HG03280 (cell line): ENCODE measurements at regions not wholly inside any gene's neighbourhood (a gene's known extent, or its start where the extent isn't known, plus 50 kb on each side); places are given as distances from the start of the nearest gene placed in this dataset.

Experiments
- ATAC-seq: cut with Tn5 transposase; IDR thresholded peaks from one replicate; pipeline ENCODE4 v1.9.1; 2021; ENCODE audit warnings: mild to moderate bottlenecking, moderate library complexity; ENCODE audit not compliant: unreplicated experiment

GRCh38 chr4:125070861-125071260 is 243.9 kb upstream of the FAT4 start:
- ATAC-seq = no peak

- ATAC-seq = no peak
These were observed 252.4 kb upstream of the FAT4 start for GRCh38 chr4:125062115-125063050.

DNA sequence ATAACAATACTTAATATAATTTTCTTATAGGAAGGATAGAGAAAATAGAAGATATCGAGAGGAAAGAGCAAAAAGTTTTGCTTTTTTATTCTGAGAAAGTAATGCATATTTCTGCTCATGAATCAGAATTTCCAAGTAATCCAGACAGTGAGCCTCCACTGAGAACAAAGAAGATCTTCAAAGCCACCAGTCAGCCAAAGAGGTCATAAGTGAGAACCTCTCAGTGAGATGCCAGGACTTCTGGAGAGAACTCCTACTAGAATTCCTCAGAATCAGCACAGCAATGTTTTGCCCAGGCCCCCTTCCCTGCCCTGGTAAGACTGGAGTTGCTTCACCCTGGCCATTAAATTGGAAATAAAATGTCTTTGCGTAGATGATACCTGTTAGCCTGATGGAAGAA is 254.4 kb upstream of the FAT4 start:
- no peak for ATAC-seq

- no peak for ATAC-seq
These were observed 265.0 kb upstream of the FAT4 start for GRCh38 chr4:125049711-125050110.

- ATAC-seq = no peak
These were observed 269.4 kb upstream of the FAT4 start for GRCh38 chr4:125045311-125045710.

DNA sequence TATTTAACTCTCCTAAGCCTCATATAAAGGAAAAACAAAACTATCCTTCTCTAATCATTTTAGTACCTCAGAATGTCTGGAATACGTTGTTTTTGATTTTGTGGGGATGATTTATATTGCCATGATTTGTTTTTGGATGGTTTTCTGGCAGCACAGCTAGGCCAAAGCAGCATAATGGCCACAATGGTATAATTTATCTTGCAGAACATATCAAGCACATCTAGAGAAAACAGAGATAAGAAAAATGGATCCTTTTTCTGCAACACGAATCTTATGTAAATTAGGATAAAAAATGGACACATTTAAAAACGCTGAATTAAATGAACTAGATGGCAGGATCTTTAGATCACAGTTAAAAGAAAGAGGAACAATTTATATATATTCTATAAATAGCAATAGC is 269.9 kb upstream of the FAT4 start:
- no peak for ATAC-seq

DNA sequence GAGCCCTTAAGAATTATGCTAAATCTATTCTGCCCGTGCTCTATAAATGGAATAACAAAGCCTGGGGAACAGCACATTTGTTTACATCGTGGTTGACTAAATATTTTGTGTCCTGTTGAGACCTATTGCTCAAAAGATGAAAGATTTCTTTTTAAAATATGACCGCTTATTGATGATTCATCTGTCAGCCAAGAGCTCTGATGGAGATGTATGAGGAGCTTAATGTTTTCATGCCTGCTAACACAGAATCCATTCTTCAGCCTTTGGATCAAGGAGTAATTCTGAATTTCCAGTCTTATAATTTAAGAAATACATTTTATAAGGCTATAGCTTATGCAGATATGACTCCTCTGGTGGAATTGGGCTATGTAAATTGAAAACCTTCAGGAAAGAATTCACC is 271.3 kb upstream of the FAT4 start:
- no peak for ATAC-seq

DNA sequence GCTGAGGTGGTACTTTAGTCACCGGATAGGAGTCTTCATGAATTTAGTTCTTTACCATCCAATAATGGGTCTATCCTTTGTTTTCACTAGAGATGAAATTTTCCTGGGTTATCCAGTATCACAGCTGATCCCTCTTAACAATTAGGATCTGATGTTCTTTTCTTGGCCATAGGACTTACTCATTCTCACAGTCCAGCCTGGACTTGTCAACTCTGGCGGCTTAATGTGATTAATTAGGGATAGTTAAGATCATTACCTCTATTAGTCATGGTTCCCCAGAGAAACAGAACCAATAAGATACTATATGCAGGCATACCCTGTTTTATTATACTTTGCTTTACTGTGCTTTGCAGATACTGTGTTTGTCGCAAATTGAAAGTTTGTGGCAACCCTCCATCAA is 272.7 kb upstream of the FAT4 start:
- no peak for ATAC-seq

GRCh38 chr4:125041372-125041930 is 273.3 kb upstream of the FAT4 start:
- ATAC-seq = no peak

- ATAC-seq = no peak
These were observed 275.2 kb upstream of the FAT4 start for GRCh38 chr4:125039550-125039949.

DNA sequence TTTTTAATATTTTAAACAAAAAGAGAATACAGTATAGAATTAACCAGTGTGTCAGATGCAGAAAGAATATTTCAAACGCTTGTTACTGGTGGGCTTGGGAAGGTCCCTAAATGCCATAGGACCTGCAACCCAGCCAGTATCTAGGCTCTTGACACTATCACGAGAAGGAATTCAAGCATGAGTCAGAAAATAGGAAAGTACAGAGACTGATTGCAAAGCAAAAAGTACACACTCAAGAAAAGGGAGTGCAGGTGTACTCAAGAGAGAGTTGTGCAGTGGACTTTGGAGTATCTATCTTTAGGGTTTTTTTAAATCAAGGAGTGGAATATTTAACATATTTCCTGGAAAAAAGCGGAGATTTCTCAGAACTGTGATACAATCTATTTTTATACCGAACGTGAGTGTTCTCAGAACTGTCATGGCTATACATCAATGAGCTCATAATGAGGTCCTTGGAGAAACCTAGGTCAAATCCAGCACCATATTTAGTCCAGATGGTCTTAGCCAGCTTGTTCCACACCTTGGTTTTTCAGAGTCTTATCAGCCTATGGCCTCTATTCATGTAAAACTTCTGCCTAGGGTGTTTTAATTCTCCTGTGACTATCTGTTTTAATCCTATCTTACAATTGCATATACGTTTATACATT is 291.8 kb upstream of the FAT4 start:
- no peak for ATAC-seq

- ATAC-seq = no peak
These were observed 293.6 kb upstream of the FAT4 start for GRCh38 chr4:125021189-125021588.

DNA sequence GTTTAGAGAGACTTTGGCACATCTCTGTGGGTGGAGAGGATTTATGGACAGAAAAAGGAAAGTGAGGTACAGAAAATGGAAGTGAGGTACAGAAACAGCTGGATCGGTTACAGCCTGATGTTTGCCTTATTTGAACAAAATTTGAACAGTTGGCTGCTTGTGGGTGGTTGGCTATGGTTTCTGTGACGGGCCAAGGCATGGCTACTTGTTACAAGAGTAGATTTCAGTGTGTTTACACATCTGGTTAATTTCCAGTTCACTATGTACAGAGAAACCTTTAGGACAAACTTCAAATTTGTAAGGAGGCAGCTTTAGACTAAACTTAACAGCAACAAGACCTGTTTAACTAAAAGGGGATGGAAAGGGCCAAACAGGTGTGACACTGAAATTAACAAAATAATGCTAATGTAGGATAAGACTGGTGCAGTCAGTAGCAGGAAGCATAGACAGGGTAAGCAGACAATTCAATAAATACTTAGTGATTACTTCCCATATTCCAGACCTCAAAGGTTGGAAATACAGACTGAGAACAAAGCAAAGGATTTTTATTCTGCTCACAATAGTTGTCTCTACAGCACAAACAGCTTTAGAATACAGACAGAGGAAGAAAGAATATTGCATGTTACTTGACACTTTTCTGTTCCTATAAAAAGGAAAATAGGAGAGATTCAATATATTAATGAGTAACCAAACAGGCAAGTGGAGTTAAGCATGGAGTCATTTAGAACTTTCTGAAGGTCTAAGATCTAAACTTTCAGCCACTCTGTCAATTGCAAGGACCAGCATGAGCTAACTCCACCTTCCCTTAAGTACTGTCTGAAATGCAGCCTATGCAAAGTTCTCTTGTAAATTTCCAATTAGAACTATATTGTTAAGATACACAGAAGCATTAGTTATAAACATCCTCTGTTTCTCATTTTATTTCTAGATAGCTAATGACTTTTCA is 294.4 kb upstream of the FAT4 start:
- ATAC-seq = no peak

DNA sequence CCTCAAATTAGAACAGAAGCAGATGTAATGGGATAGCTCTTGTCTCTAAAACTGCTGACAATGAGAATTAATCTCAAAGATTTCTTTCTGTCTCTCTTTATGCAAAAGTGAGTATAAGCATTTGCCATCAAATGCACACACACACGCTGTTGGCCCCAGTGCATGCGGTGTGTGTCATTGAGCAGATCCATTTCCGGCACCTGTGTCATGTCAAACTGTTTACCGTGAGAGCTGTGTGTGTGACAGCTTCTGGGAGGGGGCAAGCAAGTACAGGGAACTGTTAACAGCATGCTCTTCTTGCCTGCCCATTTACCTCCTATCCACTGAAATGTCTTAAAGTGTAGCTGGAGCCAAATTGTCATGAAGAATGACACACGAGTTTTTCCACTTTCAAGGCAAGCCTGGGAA is 297.9 kb upstream of the FAT4 start:
- no peak for ATAC-seq

GRCh38 chr4:125013891-125014290 is 300.9 kb upstream of the FAT4 start:
- no peak for ATAC-seq

GRCh38 chr4:125011646-125012045 is 299.1 kb upstream of the ANKRD50 start:
- ATAC-seq = no peak

- ATAC-seq = no peak
These were observed 298.4 kb upstream of the ANKRD50 start for GRCh38 chr4:125010796-125011503.

DNA sequence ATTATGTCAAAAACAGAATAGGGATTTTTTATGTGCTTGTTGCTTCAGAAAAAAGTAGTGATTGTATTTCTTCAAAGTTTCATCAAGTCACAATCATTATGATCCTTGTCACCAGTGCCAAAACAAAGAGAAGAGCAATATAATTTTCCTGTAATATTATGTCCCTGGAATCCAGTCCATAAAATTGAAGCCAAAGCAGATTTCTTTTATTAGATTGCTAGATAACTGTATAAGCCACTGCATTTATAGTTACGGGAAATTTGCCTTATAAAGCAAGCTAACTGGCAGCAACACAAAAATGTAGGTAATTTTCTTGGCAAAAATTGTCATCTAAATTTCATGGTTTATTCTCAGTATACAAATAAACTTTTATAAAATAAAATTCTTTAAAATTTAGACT is 296.1 kb upstream of the ANKRD50 start:
- no peak for ATAC-seq

DNA sequence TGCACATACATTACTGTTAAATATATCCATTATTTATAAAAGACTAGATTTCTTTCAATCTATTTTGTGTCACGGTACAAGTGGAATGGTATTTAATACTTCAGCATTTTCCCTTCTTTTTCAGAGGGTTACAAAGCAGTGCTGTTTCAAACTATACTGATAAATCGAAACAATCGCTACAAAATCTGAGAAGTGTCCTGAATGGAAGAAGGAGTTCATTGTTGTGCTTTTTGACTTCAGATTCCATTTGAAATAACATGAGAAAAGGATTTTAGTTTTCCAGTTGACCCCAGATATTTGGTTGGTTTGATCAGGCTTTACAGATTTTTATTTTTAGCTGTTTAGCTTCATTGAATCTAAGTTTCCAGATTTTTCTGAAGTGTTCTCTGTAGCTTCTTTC is 292.1 kb upstream of the ANKRD50 start:
- ATAC-seq = no peak

GRCh38 chr4:125003840-125004239 is 291.3 kb upstream of the ANKRD50 start:
- ATAC-seq = no peak
